ENCODE measurements at regions not wholly inside any gene's neighbourhood (a gene's known extent, or its start where the extent isn't known, plus 50 kb on each side); places are given as distances from the start of the nearest gene placed in this dataset.

GRCh38 chr2:67936969-67937368, 125.8 kb downstream of the C1D start:
- Histone ChIP-seq H3K9me3 (no peaks in the 10 kb centered on the region), H3K27me3 (no peaks in the 10 kb centered on the region), H3K36me3 (no peaks in the 10 kb centered on the region), H3K27ac (no peak overlapping the region), H3K4me3 (no peak overlapping the region), H3K4me1 (no peaks in the 10 kb centered on the region)
- TF ChIP-seq POLR2A (IDR thresholded peaks at IDR 0.05) (no peak), CTCF (IDR thresholded peaks at IDR 0.05 in 4 of 5, conservative IDR thresholded peaks at IDR 0.05 in 1 of 5) (no peak)
- intact Hi-C loops (cut with DNase I; ENCODE audit: low total_unique reads) = no loop called here
- DNase-seq (no peak), ATAC-seq (no peak)
- in situ Hi-C loops (cut with MboI; ENCODE audit: low sequenced_read_pairs in 4 of 4) = no loop called here

- TF ChIP-seq POLR2A (IDR thresholded peaks at IDR 0.05) (no peak), CTCF (IDR thresholded peaks at IDR 0.05 in 4 of 5, conservative IDR thresholded peaks at IDR 0.05 in 1 of 5) (no peak)
- ATAC-seq (no peak), DNase-seq (no peak)
- H3K4me3 ChIP-seq = no peak overlapping the region
- H3K4me1 ChIP-seq = no peaks in the 10 kb centered on the region
- no peaks in the 10 kb centered on the region for H3K9me3 ChIP-seq
- H3K36me3 ChIP-seq = no peaks in the 10 kb centered on the region
- in situ Hi-C loops (cut with MboI; ENCODE audit: low sequenced_read_pairs in 4 of 4) (no loop called here), intact Hi-C loops (cut with DNase I; ENCODE audit: low total_unique reads) (no loop called here)
- no peak overlapping the region for H3K27ac ChIP-seq
- H3K27me3 ChIP-seq = no peaks in the 10 kb centered on the region
Measured at GRCh38 chr2:67938053-67938452, 124.8 kb downstream of the C1D start.

GRCh38 chr2:67945056-67945455, 117.7 kb downstream of the C1D start:
- ATAC-seq (no peak), DNase-seq (no peak)
- Histone ChIP-seq H3K36me3 (no peaks in the 10 kb centered on the region), H3K4me3 (no peak overlapping the region), H3K27ac (no peak overlapping the region), H3K4me1 (no peaks in the 10 kb centered on the region), H3K9me3 (no peaks in the 10 kb centered on the region), H3K27me3 (no peaks in the 10 kb centered on the region)
- in situ Hi-C loops (cut with MboI; ENCODE audit: low sequenced_read_pairs in 4 of 4) = no loop called here
- intact Hi-C loops (cut with DNase I; ENCODE audit: low total_unique reads) = no loop called here
- TF ChIP-seq CTCF (IDR thresholded peaks at IDR 0.05 in 4 of 5, conservative IDR thresholded peaks at IDR 0.05 in 1 of 5) = no peak
- TF ChIP-seq POLR2A (IDR thresholded peaks at IDR 0.05) = no peak

GRCh38 chr2:67945940-67946339, 116.9 kb downstream of the C1D start:
- Histone ChIP-seq H3K27me3 (no peaks in the 10 kb centered on the region), H3K4me3 (no peak overlapping the region), H3K36me3 (no peaks in the 10 kb centered on the region), H3K4me1 (no peaks in the 10 kb centered on the region), H3K27ac (no peak overlapping the region), H3K9me3 (no peaks in the 10 kb centered on the region)
- in situ Hi-C loops (cut with MboI; ENCODE audit: low sequenced_read_pairs in 4 of 4) = no loop called here
- DNase-seq (no peak), ATAC-seq (no peak)
- no peak for TF ChIP-seq CTCF (IDR thresholded peaks at IDR 0.05 in 4 of 5, conservative IDR thresholded peaks at IDR 0.05 in 1 of 5)
- TF ChIP-seq POLR2A (IDR thresholded peaks at IDR 0.05) = no peak
- intact Hi-C loops (cut with DNase I; ENCODE audit: low total_unique reads) = no loop called here

GRCh38 chr2:67948057-67948456, 114.7 kb downstream of the C1D start:
- Histone ChIP-seq H3K4me3 (no peak overlapping the region), H3K9me3 (no peaks in the 10 kb centered on the region), H3K27ac (no peak overlapping the region), H3K27me3 (no peaks in the 10 kb centered on the region), H3K36me3 (no peaks in the 10 kb centered on the region), H3K4me1 (no peaks in the 10 kb centered on the region)
- in situ Hi-C loops (cut with MboI; ENCODE audit: low sequenced_read_pairs in 4 of 4) = no loop called here
- no peak for ATAC-seq
- no peak for DNase-seq
- TF ChIP-seq CTCF (IDR thresholded peaks at IDR 0.05 in 4 of 5, conservative IDR thresholded peaks at IDR 0.05 in 1 of 5) (no peak), POLR2A (IDR thresholded peaks at IDR 0.05) (no peak)
- intact Hi-C loops (cut with DNase I; ENCODE audit: low total_unique reads) = no loop called here

Measured in gastrocnemius medialis (tissue), 4 donors.